ENCODE measurements at regions not wholly inside any gene's neighbourhood (a gene's known extent, or its start where the extent isn't known, plus 50 kb on each side); places are given as distances from the start of the nearest gene placed in this dataset.
A peak's percentile ranks its signal among the peaks of the same experiment; 100 is the strongest.

GRCh38 chr20:56171087-56172012 is 77.2 kb upstream of the MC3R start:
- peak; percentile 86 for TF ChIP-seq CTCF (IDR thresholded peaks at IDR 0.05; ENCODE audit: poor library complexity, severe bottlenecking)
- no peaks in the 10 kb centered on the region for H3K9me3 ChIP-seq (ENCODE audit: severe bottlenecking)
- DNase-seq (ENCODE audit: low spot score), result no peak

GRCh38 chr20:56173438-56173837 is 75.1 kb upstream of the MC3R start:
- DNase-seq (ENCODE audit: low spot score), result no peak
- Histone ChIP-seq H3K4me1 (ENCODE audit: insufficient read depth, poor library complexity, severe bottlenecking) (no peaks in the 10 kb centered on the region), H3K27ac (ENCODE audit: poor library complexity, severe bottlenecking) (no peak overlapping the region), H3K4me3 (ENCODE audit: severe bottlenecking) (no peak overlapping the region), H3K27me3 (ENCODE audit: insufficient read depth, poor library complexity, severe bottlenecking) (peaks cover 34% of the 10 kb centered on the region), H3K9me3 (ENCODE audit: severe bottlenecking) (no peaks in the 10 kb centered on the region), H3K36me3 (ENCODE audit: low read depth) (no peaks in the 10 kb centered on the region)
- no peak for TF ChIP-seq CTCF (IDR thresholded peaks at IDR 0.05; ENCODE audit: poor library complexity, severe bottlenecking)
- ATAC-seq (ENCODE audit: low read depth), result no peak

More at GRCh38 chr20:56171087-56172012, 77.2 kb upstream of the MC3R start:
- no peaks in the 10 kb centered on the region for H3K4me1 ChIP-seq (ENCODE audit: insufficient read depth, poor library complexity, severe bottlenecking)
- H3K27ac ChIP-seq (ENCODE audit: poor library complexity, severe bottlenecking), result no peak overlapping the region
- peaks cover 30% of the 10 kb centered on the region for H3K27me3 ChIP-seq (ENCODE audit: insufficient read depth, poor library complexity, severe bottlenecking)
- no peaks in the 10 kb centered on the region for H3K36me3 ChIP-seq (ENCODE audit: low read depth)
- ATAC-seq (ENCODE audit: low read depth), result peak; percentile 72
- no peak overlapping the region for H3K4me3 ChIP-seq (ENCODE audit: severe bottlenecking)

GRCh38 chr20:56174416-56174815 is 74.1 kb upstream of the MC3R start:
- no peak for ATAC-seq (ENCODE audit: low read depth)
- TF ChIP-seq CTCF (IDR thresholded peaks at IDR 0.05; ENCODE audit: poor library complexity, severe bottlenecking), result no peak
- no peak overlapping the region for H3K4me3 ChIP-seq (ENCODE audit: severe bottlenecking)

GRCh38 chr20:56175884-56176283 is 72.6 kb upstream of the MC3R start:
- ATAC-seq (ENCODE audit: low read depth) (no peak), DNase-seq (ENCODE audit: low spot score) (no peak)
- Histone ChIP-seq H3K36me3 (ENCODE audit: low read depth) (no peaks in the 10 kb centered on the region), H3K27me3 (ENCODE audit: insufficient read depth, poor library complexity, severe bottlenecking) (peaks cover 34% of the 10 kb centered on the region), H3K4me3 (ENCODE audit: severe bottlenecking) (no peak overlapping the region), H3K4me1 (ENCODE audit: insufficient read depth, poor library complexity, severe bottlenecking) (no peaks in the 10 kb centered on the region), H3K9me3 (ENCODE audit: severe bottlenecking) (no peaks in the 10 kb centered on the region), H3K27ac (ENCODE audit: poor library complexity, severe bottlenecking) (no peak overlapping the region)
- TF ChIP-seq CTCF (IDR thresholded peaks at IDR 0.05; ENCODE audit: poor library complexity, severe bottlenecking), result no peak

More at GRCh38 chr20:56174416-56174815, 74.1 kb upstream of the MC3R start:
- H3K36me3 ChIP-seq (ENCODE audit: low read depth), result no peaks in the 10 kb centered on the region
- no peaks in the 10 kb centered on the region for H3K9me3 ChIP-seq (ENCODE audit: severe bottlenecking)
- DNase-seq (ENCODE audit: low spot score), result no peak
- H3K27ac ChIP-seq (ENCODE audit: poor library complexity, severe bottlenecking), result no peak overlapping the region
- no peaks in the 10 kb centered on the region for H3K4me1 ChIP-seq (ENCODE audit: insufficient read depth, poor library complexity, severe bottlenecking)
- peaks cover 34% of the 10 kb centered on the region for H3K27me3 ChIP-seq (ENCODE audit: insufficient read depth, poor library complexity, severe bottlenecking)

- no peak for TF ChIP-seq CTCF (IDR thresholded peaks at IDR 0.05; ENCODE audit: poor library complexity, severe bottlenecking)
- Histone ChIP-seq H3K4me3 (ENCODE audit: severe bottlenecking) (no peak overlapping the region), H3K36me3 (ENCODE audit: low read depth) (no peaks in the 10 kb centered on the region), H3K27me3 (ENCODE audit: insufficient read depth, poor library complexity, severe bottlenecking) (peaks cover 40% of the 10 kb centered on the region), H3K27ac (ENCODE audit: poor library complexity, severe bottlenecking) (no peak overlapping the region), H3K4me1 (ENCODE audit: insufficient read depth, poor library complexity, severe bottlenecking) (no peaks in the 10 kb centered on the region), H3K9me3 (ENCODE audit: severe bottlenecking) (no peaks in the 10 kb centered on the region)
- ATAC-seq (ENCODE audit: low read depth) (no peak), DNase-seq (ENCODE audit: low spot score) (no peak)
Measured at GRCh38 chr20:56178219-56178618, 70.3 kb upstream of the MC3R start.

Measured in RWPE2 (cell line).